Mucosa of stomach (tissue), 1 donor: ENCODE measurements at regions not wholly inside any gene's neighbourhood (a gene's known extent, or its start where the extent isn't known, plus 50 kb on each side); places are given as distances from the start of the nearest gene placed in this dataset.
"Not testable (repeated sequence)": the region's sequence is repeated elsewhere in the genome, so short reads cannot be mapped to it uniquely, and the experiment has no call there.

Source experiments
- H3K27me3 ChIP-seq: one replicate; pipeline ENCODE4 v1.7.0; 2013; ENCODE audit warnings: mild to moderate bottlenecking, low read length; ENCODE audit not compliant: control insufficient read depth, insufficient read depth
- H3K36me3 ChIP-seq: one replicate; pipeline ENCODE4 v1.7.0; 2013; ENCODE audit warnings: low read length; ENCODE audit not compliant: control insufficient read depth, insufficient read depth
- H3K4me1 ChIP-seq: one replicate; pipeline ENCODE4 v1.7.0; 2013; ENCODE audit warnings: mild to moderate bottlenecking, low read length; ENCODE audit not compliant: control insufficient read depth, insufficient read depth
- H3K4me3 ChIP-seq: one replicate; pipeline ENCODE4 v1.7.0; 2013; ENCODE audit warnings: low read length
- H3K9ac ChIP-seq: one replicate; pipeline ENCODE4 v1.7.0; 2013; ENCODE audit warnings: mild to moderate bottlenecking, low read length, moderate library complexity
- H3K9me3 ChIP-seq: one replicate; pipeline ENCODE4 v1.7.0; 2013; ENCODE audit warnings: mild to moderate bottlenecking, low read length, moderate library complexity; ENCODE audit not compliant: control insufficient read depth
- donor health status: Pancreatic carcinoma.

DNA sequence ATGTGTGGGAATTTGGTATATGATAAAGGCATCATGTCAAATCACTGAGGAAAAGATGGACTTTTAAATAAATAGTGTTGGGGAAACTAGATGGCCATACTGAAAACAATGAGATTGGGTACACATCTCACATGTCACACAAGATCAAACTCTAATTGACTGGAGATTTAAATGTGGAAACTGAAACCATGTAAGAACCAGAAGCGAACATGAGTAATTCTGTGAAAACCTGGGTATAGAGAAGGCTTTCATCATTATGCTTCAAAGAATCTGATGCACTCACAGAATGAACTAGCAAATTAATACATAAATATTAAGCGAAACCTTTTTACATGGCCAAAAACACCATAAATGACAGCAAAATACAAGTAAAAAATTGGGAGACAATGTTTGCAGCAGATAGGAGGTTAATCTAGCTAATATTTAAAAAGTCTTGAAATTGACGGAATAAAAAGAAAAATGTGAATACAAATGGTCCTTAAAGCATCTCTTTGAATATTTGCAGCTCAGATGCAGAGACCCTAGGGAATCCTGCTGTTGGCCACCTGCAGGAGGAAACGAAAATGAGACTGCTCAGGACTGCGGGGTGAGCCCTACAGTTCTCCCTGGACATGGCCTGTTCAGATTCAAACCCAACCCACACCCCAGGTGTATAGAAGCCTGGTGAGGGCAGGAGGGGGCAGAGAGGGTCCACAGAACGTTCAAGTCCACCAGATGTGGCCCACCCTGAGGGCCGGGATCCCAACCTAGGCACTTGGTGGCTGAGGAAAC is 297.6 kb upstream of the WSB1 start:
- not testable (repeated sequence) for H3K27me3 ChIP-seq, H3K9me3 ChIP-seq

DNA sequence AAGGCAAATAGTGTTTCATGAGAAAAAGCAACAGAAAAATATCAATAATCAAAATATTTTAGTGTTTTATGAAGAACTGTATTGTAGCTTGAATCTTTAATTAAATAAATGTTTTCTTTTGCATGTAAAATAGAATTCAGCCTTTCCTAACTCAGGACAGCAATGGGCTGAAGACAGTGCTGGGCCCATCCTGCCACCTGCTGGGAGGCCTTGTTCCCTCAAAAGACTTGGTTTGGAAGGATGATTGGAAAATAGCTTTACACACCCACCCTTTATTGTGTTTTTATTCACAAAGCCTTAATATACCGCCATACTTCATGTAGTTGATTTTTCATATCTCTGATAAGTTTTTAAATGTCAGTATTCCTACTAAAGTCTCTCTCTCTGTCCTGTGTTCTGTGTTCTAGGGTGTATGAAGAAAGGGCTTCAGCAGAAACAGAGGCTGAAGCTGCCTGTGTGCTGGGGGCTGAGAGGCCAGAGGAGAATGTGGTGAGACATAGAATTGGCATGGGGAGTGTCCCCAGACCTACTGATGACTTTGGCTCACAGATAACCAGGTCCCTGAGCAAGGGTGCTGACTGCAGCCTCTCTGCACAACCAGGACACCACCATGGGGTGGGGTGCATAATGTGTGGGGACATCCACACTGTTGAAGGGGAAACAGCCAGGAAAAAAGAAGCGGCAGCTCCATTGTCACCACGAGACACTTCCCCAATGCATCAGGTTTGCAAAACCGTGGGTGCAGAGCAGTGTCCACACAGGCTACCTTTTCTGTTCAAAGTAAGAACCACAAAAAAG is 286.0 kb upstream of the WSB1 start:
- H3K4me3 ChIP-seq, H3K27me3 ChIP-seq, H3K9me3 ChIP-seq, H3K36me3 ChIP-seq, H3K4me1 ChIP-seq, H3K9ac ChIP-seq: not testable (repeated sequence)

More for the DNA sequence above, 297.6 kb upstream of the WSB1 start:
- H3K4me3 ChIP-seq, H3K9ac ChIP-seq, H3K36me3 ChIP-seq, H3K4me1 ChIP-seq: not testable (repeated sequence)

DNA sequence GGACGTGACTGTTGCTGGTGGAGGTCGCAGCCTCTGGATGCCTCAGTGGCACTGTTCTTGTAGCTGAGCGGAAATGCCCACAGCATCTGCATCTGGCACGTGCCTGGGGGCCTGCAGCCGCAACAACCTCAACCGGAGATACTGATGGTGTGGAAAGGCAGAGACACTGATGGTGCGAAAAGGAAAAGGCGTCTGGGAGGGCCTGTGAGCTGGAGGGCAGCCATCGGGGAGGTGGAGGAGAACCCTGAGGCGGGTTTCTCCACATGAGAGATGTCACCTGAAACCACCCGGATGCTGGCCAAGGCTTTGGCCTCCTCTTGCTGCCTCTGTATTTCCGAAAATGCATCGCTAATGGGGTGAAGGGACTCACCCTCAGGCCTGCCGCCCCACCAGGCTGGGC is 284.8 kb upstream of the WSB1 start:
- H3K4me3 ChIP-seq: no peak overlapping the region
- H3K27me3 ChIP-seq: no peaks in the 10 kb centered on the region
- no peaks in the 10 kb centered on the region for H3K36me3 ChIP-seq
- H3K9me3 ChIP-seq: no peaks in the 10 kb centered on the region
- no peaks in the 10 kb centered on the region for H3K4me1 ChIP-seq
- no peak overlapping the region for H3K9ac ChIP-seq

DNA sequence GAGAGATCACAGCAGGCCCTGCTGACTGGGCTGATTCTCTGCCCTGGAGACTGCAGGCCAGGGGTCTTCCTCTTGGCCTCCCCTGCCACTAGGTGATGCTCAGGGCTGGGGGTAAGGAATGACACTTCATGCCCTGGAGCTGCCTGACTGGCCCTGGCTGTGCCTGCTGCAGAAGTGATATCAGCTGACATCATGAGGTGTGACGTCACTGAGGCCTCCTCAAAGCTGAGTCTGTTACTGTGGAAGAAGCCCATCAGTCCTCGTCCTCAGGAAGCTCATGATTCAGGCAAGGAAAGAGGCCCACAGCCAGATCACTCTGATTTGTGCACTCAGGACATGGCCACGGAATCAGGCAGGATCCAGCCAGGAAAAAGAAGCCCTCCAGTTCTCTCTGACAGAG is 283.8 kb upstream of the WSB1 start:
- not testable (repeated sequence) for H3K27me3 ChIP-seq, H3K9ac ChIP-seq, H3K9me3 ChIP-seq, H3K36me3 ChIP-seq, H3K4me3 ChIP-seq, H3K4me1 ChIP-seq

DNA sequence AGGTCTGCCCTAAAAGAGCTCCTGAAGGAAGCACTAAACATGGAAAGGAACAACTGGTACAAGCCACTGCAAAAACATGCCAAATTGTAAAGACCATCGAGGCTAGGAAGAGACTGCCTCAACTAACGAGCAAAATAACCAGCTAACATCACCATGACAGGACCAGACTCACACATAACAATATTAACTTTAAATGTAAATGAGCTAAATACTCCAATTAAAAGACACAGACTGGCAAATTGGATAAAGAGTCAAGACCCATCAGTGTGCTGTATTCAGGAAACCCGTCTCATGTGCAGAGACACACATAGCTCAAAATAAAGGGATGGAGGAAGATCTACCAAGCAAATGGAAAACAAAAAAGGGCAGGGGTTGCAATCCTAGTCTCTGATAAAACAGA is 263.4 kb upstream of the WSB1 start:
- not testable (repeated sequence) for H3K4me1 ChIP-seq, H3K9ac ChIP-seq, H3K27me3 ChIP-seq, H3K36me3 ChIP-seq, H3K4me3 ChIP-seq, H3K9me3 ChIP-seq

DNA sequence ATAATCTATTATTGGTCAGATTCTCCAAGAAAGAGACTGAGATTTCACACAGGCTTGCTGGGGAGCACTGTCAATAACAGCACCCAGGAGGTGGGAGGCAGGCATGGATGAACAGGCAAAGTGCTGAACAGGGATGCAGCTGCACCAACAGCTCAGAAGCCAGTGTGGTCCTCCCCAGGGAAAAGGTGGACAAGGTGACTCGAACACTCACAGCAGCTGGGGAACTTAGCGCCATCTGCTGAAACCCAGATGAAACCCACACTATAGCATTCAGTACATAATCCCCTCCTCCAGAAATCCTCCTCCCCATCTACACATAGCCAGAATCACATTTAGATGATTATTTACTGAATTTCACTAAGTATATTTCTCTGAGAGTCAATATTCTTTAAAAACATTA is 255.2 kb upstream of the WSB1 start:
- H3K4me3 ChIP-seq: no peak overlapping the region
- no peaks in the 10 kb centered on the region for H3K27me3 ChIP-seq
- H3K9me3 ChIP-seq: no peaks in the 10 kb centered on the region
- no peaks in the 10 kb centered on the region for H3K36me3 ChIP-seq
- H3K9ac ChIP-seq: no peak overlapping the region
- H3K4me1 ChIP-seq: no peaks in the 10 kb centered on the region

DNA sequence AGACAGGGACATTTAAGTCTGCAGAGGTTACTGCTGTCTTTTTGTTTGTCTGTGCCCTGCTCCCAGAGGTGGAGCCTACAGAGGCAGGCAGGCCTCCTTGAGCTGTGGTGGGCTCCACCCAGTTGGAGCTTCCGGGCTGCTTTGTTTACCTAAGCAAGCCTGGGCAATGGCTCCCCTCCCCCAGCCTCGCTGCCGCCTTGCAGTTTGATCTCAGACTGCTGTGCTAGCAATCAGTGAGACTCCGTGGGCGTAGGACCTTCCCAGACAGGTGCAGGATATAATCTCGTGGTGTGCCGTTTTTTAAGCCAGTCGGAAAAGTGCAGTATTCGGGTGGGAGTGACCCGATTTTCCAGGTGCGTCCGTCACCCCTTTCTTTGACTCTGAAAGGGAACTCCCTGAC is 248.9 kb upstream of the WSB1 start:
- H3K9ac ChIP-seq, H3K4me3 ChIP-seq, H3K4me1 ChIP-seq, H3K27me3 ChIP-seq, H3K36me3 ChIP-seq, H3K9me3 ChIP-seq: not testable (repeated sequence)

DNA sequence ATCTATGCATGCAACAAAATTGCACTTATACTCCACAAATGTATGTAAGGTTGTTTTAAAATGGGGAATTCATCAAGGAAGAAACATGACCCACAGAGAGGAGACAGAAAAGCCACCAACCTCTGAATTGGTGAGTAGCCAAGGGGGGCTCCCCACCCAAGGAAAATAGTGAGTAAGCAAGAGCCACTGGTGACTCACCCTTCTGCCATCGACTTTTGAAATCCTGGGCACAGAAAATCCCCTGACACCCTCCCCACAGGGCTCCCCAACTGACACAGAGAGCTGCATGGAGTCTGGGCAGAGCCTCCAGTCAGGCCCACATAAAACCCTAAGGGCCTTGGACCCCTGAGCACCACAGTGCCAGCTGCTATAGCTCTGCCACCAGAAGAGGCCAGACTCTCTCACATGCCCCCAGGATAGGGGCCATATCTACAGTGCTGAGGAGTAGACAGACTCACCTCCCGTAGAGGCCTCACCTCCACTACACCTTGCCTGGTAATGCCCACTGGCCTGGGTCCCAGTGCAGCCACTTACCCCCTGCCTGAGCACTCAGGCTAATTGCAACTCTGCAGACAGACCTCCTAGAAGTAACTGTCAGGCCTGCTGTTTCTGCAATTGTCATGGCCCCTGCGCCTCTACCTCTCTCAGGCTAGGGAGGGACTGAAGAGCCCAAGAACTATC is 244.7 kb upstream of the WSB1 start:
- no peak overlapping the region for H3K9ac ChIP-seq
- no peaks in the 10 kb centered on the region for H3K36me3 ChIP-seq
- no peaks in the 10 kb centered on the region for H3K9me3 ChIP-seq
- H3K27me3 ChIP-seq: no peaks in the 10 kb centered on the region
- no peak overlapping the region for H3K4me3 ChIP-seq
- H3K4me1 ChIP-seq: no peaks in the 10 kb centered on the region

DNA sequence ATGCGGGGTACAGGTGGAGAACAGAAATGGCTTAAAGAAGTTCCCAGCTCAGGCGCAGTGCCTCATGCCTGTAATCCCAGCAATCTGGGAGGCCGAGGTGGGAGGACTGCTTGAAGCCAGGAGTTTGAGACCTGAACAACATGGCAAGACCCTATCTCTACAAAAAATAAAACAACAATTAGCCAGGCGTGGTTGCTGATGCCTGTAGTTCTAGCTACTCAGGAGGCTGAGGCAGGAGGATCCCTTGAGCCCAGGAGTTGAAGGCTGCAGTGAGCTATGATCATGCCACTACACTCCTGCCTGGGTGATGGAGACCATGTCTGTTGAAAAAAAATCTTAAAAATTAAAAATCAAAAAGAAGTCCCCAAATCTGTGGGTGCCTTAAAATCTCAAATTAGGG is 228.3 kb upstream of the WSB1 start:
- Histone ChIP-seq H3K36me3 (no peaks in the 10 kb centered on the region), H3K4me1 (no peaks in the 10 kb centered on the region), H3K4me3 (no peak overlapping the region), H3K9me3 (no peaks in the 10 kb centered on the region), H3K9ac (no peak overlapping the region), H3K27me3 (no peaks in the 10 kb centered on the region)

DNA sequence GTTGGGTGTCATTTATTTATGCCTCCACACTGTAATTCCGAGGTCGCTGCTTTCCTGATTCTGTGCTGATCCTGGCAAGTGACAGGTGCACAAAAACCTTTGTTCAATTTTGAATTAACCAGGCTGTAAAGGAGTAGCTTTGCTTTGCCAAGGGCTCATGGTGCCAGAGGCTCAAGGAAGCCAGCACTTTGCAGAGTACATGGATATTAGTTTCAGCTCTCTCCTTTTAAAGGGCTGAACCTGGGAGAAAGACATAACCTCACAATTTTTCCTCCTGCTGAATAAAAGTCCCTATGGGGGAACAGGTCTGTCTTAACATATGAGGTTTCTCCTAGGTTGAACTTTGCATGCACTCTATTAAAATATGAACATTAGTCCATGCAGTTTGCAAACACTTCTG is 227.6 kb upstream of the WSB1 start:
- Histone ChIP-seq H3K9me3 (no peaks in the 10 kb centered on the region), H3K36me3 (no peaks in the 10 kb centered on the region), H3K4me3 (no peak overlapping the region), H3K4me1 (no peaks in the 10 kb centered on the region), H3K27me3 (no peaks in the 10 kb centered on the region), H3K9ac (no peak overlapping the region)

DNA sequence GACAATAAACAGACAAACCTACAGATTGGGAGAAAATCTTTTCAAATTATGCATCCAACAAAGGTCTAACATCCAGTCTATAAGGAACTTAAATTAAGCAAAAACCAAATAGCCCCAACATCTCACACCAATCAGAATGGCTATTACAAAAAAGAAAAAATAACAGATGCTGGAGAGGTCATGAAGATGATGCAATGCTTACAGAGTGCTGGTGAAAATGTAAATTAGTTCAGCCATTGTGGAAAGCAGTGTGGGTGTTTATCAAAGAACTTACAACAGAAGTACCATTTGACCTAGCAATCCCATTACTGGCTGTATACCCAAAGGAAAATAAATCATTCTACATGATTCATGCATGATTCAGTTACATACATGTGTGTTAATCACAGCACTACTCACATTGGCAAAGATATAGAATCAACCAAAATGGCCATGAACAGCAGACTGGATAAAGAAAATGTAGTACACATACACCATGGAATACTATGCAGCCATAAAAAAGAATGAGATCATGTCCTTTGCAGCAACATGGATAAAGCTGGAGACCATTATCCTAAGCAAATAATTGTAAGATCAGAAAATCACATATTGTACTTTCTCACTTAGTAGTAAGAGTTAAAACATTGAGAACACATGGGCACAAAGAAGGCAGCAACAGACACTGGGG is 223.9 kb upstream of the WSB1 start:
- H3K36me3 ChIP-seq: no peaks in the 10 kb centered on the region

DNA sequence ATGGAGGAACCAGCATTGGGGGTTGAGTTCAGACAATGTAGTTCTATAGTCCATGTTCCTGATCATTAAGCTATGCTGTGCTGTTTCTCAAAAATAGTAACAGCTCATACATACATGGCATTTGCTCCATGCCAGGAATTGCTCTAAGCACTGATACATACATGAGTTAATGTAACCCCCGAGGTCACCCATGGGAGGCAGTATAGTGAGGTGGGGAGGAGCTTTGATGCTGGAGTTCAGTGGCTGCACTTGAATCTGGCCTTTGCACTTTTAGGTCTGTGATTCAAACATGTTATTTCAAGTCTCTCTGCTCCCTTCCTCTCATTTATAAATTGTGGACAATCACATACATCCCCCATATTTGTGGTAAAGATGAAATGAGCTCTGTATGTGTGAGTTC is 223.1 kb upstream of the WSB1 start:
- no peak overlapping the region for H3K9ac ChIP-seq
- H3K9me3 ChIP-seq: no peaks in the 10 kb centered on the region
- no peaks in the 10 kb centered on the region for H3K36me3 ChIP-seq
- H3K27me3 ChIP-seq: no peaks in the 10 kb centered on the region
- H3K4me1 ChIP-seq: no peaks in the 10 kb centered on the region
- no peak overlapping the region for H3K4me3 ChIP-seq

More for the DNA sequence above, 223.9 kb upstream of the WSB1 start:
- H3K4me1 ChIP-seq: no peaks in the 10 kb centered on the region
- H3K4me3 ChIP-seq: no peak overlapping the region
- H3K9ac ChIP-seq: no peak overlapping the region
- H3K27me3 ChIP-seq: no peaks in the 10 kb centered on the region
- no peaks in the 10 kb centered on the region for H3K9me3 ChIP-seq
